ENCODE measurements at regions not wholly inside any gene's neighbourhood (a gene's known extent, or its start where the extent isn't known, plus 50 kb on each side); places are given as distances from the start of the nearest gene placed in this dataset.

- no peak for TF ChIP-seq POLR2AphosphoS5 (IDR thresholded peaks at IDR 0.05; ENCODE audit: insufficient read depth in 1 of 2, low read depth in 1 of 2)
- TF ChIP-seq, protein P1, sequence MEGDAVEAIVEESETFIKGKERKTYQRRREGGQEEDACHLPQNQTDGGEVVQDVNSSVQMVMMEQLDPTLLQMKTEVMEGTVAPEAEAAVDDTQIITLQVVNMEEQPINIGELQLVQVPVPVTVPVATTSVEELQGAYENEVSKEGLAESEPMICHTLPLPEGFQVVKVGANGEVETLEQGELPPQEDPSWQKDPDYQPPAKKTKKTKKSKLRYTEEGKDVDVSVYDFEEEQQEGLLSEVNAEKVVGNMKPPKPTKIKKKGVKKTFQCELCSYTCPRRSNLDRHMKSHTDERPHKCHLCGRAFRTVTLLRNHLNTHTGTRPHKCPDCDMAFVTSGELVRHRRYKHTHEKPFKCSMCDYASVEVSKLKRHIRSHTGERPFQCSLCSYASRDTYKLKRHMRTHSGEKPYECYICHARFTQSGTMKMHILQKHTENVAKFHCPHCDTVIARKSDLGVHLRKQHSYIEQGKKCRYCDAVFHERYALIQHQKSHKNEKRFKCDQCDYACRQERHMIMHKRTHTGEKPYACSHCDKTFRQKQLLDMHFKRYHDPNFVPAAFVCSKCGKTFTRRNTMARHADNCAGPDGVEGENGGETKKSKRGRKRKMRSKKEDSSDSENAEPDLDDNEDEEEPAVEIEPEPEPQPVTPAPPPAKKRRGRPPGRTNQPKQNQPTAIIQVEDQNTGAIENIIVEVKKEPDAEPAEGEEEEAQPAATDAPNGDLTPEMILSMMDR (IDR thresholded peaks at IDR 0.05): no peak
These were observed 359.9 kb upstream of the DCC start for GRCh38 chr18:51980101-51980500.

All from vagina (tissue), 2 donors.